NCI-H1436 (cell line): ENCODE measurements at regions not wholly inside any gene's neighbourhood (a gene's known extent, or its start where the extent isn't known, plus 50 kb on each side); places are given as distances from the start of the nearest gene placed in this dataset.
"Not testable (repeated sequence)": the region's sequence is repeated elsewhere in the genome, so short reads cannot be mapped to it uniquely, and the experiment has no call there.

Source experiments
- DNase-seq: peaks from one replicate; lab custom pipeline; 2025; lab: John Stamatoyannopoulos, UW

- no peak for DNase-seq
Measured at GRCh38 chr6:97687916-97688315, 404.9 kb upstream of the MMS22L start.

- DNase-seq, result no peak
Measured at GRCh38 chr6:97689078-97689754, 406.2 kb upstream of the MMS22L start.

GRCh38 chr6:97697456-97697855, 414.4 kb upstream of the MMS22L start:
- no peak for DNase-seq

- DNase-seq, result no peak
Measured at GRCh38 chr6:97701801-97702200, 418.8 kb upstream of the MMS22L start.

- no peak for DNase-seq
Measured at GRCh38 chr6:97702248-97702647, 419.2 kb upstream of the MMS22L start.

- no peak for DNase-seq
Measured at GRCh38 chr6:97703661-97704060, 420.6 kb upstream of the MMS22L start.

GRCh38 chr6:97705568-97705967, 422.6 kb upstream of the MMS22L start:
- DNase-seq, result no peak

GRCh38 chr6:97712751-97713150, 429.7 kb upstream of the MMS22L start:
- DNase-seq, result no peak

GRCh38 chr6:97714772-97715171, 431.8 kb upstream of the MMS22L start:
- no peak for DNase-seq

GRCh38 chr6:97717086-97717485, 434.1 kb upstream of the MMS22L start:
- no peak for DNase-seq

GRCh38 chr6:97726378-97726777, 443.4 kb upstream of the MMS22L start:
- no peak for DNase-seq

- DNase-seq, result no peak
Measured at GRCh38 chr6:97732045-97732444, 449.0 kb upstream of the MMS22L start.

GRCh38 chr6:97757575-97757974, 474.6 kb upstream of the MMS22L start:
- DNase-seq, result no peak

GRCh38 chr6:97765461-97765860, 482.4 kb upstream of the MMS22L start:
- no peak for DNase-seq

- DNase-seq, result no peak
Measured at GRCh38 chr6:97771372-97771771, 488.4 kb upstream of the MMS22L start.

GRCh38 chr6:97775012-97775411, 492.0 kb upstream of the MMS22L start:
- no peak for DNase-seq

- no peak for DNase-seq
Measured at GRCh38 chr6:97778290-97779038, 495.4 kb upstream of the MMS22L start.

GRCh38 chr6:97779039-97779766, 496.2 kb upstream of the MMS22L start:
- not testable (repeated sequence) for DNase-seq

- no peak for DNase-seq
Measured at GRCh38 chr6:97790926-97791590, 508.0 kb upstream of the MMS22L start.

GRCh38 chr6:97805596-97805995, 522.6 kb upstream of the MMS22L start:
- no peak for DNase-seq

- DNase-seq, result no peak
Measured at GRCh38 chr6:97812940-97813339, 529.9 kb upstream of the MMS22L start.

GRCh38 chr6:97813889-97814567, 531.0 kb upstream of the MMS22L start:
- DNase-seq, result no peak
